ENCODE measurements at regions not wholly inside any gene's neighbourhood (a gene's known extent, or its start where the extent isn't known, plus 50 kb on each side); places are given as distances from the start of the nearest gene placed in this dataset.

- Histone ChIP-seq H3K4me1 (ENCODE audit: low read depth) (peaks cover 7% of the 10 kb centered on the region), H3K27me3 (no peaks in the 10 kb centered on the region), H3K9me3 (ENCODE audit: low read depth) (no peaks in the 10 kb centered on the region), H3K4me3 (no peak overlapping the region), H3K36me3 (no peaks in the 10 kb centered on the region), H3K27ac (no peak overlapping the region)
- no peak for DNase-seq (ENCODE audit: low read depth in 1 of 2, low spot score in 1 of 2)
- no peak for TF ChIP-seq CTCF (IDR thresholded peaks at IDR 0.05; ENCODE audit: low read depth, low read length)
Observed at GRCh38 chr17:63291258-63291657, 154.8 kb downstream of the CYB561 start.

- no peak for TF ChIP-seq CTCF (IDR thresholded peaks at IDR 0.05; ENCODE audit: low read depth, low read length)
- no peaks in the 10 kb centered on the region for H3K27me3 ChIP-seq
- H3K27ac ChIP-seq, result no peak overlapping the region
- H3K4me1 ChIP-seq (ENCODE audit: low read depth), result peaks cover 7% of the 10 kb centered on the region
- H3K4me3 ChIP-seq, result no peak overlapping the region
- no peaks in the 10 kb centered on the region for H3K9me3 ChIP-seq (ENCODE audit: low read depth)
- DNase-seq (ENCODE audit: low read depth in 1 of 2, low spot score in 1 of 2), result no peak
- no peaks in the 10 kb centered on the region for H3K36me3 ChIP-seq
Observed at GRCh38 chr17:63292421-63292820, 153.7 kb downstream of the CYB561 start.

- no peaks in the 10 kb centered on the region for H3K36me3 ChIP-seq
- no peak overlapping the region for H3K4me3 ChIP-seq
- H3K9me3 ChIP-seq (ENCODE audit: low read depth), result no peaks in the 10 kb centered on the region
- H3K27me3 ChIP-seq, result no peaks in the 10 kb centered on the region
- peaks cover 7% of the 10 kb centered on the region for H3K4me1 ChIP-seq (ENCODE audit: low read depth)
- no peak for TF ChIP-seq CTCF (IDR thresholded peaks at IDR 0.05; ENCODE audit: low read depth, low read length)
- peak in 1 of 2 donors; percentile 66 for DNase-seq (ENCODE audit: low read depth in 1 of 2, low spot score in 1 of 2)
- peak overlapping the region; percentile 17 for H3K27ac ChIP-seq
Observed at GRCh38 chr17:63293323-63294075, 152.6 kb downstream of the CYB561 start.

- Histone ChIP-seq H3K36me3 (no peaks in the 10 kb centered on the region), H3K4me1 (ENCODE audit: low read depth) (peaks cover 7% of the 10 kb centered on the region), H3K27me3 (no peaks in the 10 kb centered on the region), H3K27ac (peak overlapping the region; percentile 3), H3K9me3 (ENCODE audit: low read depth) (no peaks in the 10 kb centered on the region), H3K4me3 (no peak overlapping the region)
- DNase-seq (ENCODE audit: low read depth in 1 of 2, low spot score in 1 of 2), result no peak
- TF ChIP-seq CTCF (IDR thresholded peaks at IDR 0.05; ENCODE audit: low read depth, low read length), result no peak
Observed at GRCh38 chr17:63294776-63295175, 151.3 kb downstream of the CYB561 start.

- peak in 1 of 2 donors; percentile 21 for DNase-seq (ENCODE audit: low read depth in 1 of 2, low spot score in 1 of 2)
- no peak for TF ChIP-seq CTCF (IDR thresholded peaks at IDR 0.05; ENCODE audit: low read depth, low read length)
- Histone ChIP-seq H3K27ac (peak overlapping the region; percentile 3), H3K4me1 (ENCODE audit: low read depth) (peaks cover 7% of the 10 kb centered on the region), H3K9me3 (ENCODE audit: low read depth) (no peaks in the 10 kb centered on the region), H3K4me3 (no peak overlapping the region), H3K36me3 (no peaks in the 10 kb centered on the region), H3K27me3 (no peaks in the 10 kb centered on the region)
Observed at GRCh38 chr17:63295288-63295687, 150.8 kb downstream of the CYB561 start.
